ENCODE measurements at regions not wholly inside any gene's neighbourhood (a gene's known extent, or its start where the extent isn't known, plus 50 kb on each side); places are given as distances from the start of the nearest gene placed in this dataset.
"Not testable (repeated sequence)": the region's sequence is repeated elsewhere in the genome, so short reads cannot be mapped to it uniquely, and the experiment has no call there.

DNA sequence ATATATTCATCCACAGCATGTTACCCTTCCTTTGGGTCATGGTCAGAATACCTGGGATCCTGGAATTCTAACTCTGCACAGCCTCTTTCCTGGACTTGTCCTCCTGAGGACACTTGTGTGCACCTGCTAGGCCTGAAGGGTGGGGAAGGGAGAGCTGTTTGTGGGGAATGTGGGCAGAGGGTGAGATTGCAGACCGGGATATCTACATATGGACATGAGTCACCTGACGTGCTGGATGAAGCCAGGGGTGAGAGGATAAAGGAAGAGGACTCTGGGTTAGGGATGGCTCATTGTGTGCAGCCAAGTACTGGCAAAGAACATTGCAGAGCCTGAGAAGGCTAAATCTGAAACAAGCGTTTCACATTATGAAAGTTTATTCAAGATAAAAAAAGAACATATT lies 241.4 kb upstream of the RPS23 start:
- DNase-seq = no peak
- Histone ChIP-seq H3K27me3 (no peaks in the 10 kb centered on the region), H3K36me3 (no peaks in the 10 kb centered on the region), H3K4me3 (no peak overlapping the region), H3K9me3 (replicated peaks) (no peaks in the 10 kb centered on the region; the same call in 1 of the 2 replicates), H3K4me1 (peaks cover 4% of the 10 kb centered on the region; the same call in 1 of the 2 replicates), H3K27ac (no peak overlapping the region)

GRCh38 chr5:82517544-82518075 lies 239.5 kb upstream of the RPS23 start:
- no peaks in the 10 kb centered on the region for H3K9me3 ChIP-seq (replicated peaks)
- H3K27me3 ChIP-seq = no peaks in the 10 kb centered on the region
- no peak overlapping the region for H3K27ac ChIP-seq
- H3K36me3 ChIP-seq = no peaks in the 10 kb centered on the region
- no peak overlapping the region for H3K4me3 ChIP-seq
- no peak for DNase-seq
- peaks cover 3% of the 10 kb centered on the region; the same call in 1 of the 2 replicates for H3K4me1 ChIP-seq

DNA sequence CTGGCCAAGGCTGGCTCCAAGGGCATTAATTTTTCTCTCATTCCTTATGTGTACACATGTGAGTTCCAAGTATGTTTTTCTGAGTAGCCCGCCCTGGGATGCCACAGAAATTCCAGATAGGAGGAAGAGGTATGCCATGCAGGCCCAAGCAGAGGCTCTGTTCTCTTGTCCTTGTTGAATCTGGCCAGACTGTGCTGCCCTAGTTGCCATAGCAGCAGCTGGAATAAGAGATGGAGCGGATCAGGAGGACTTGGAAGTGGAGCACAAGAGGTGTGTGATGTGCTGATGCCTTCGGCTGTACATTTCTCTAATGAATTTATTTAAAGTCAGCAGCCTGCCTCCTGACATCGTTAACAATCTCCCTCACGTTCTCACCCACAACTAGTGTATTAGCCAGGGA lies 235.6 kb upstream of the RPS23 start:
- H3K36me3 ChIP-seq = no peaks in the 10 kb centered on the region
- H3K4me3 ChIP-seq = no peak overlapping the region
- H3K9me3 ChIP-seq (replicated peaks) = no peaks in the 10 kb centered on the region
- no peak for DNase-seq
- no peaks in the 10 kb centered on the region for H3K27me3 ChIP-seq
- no peak overlapping the region for H3K27ac ChIP-seq
- H3K4me1 ChIP-seq = no peaks in the 10 kb centered on the region

- no peak for DNase-seq
- Histone ChIP-seq H3K4me1 (no peaks in the 10 kb centered on the region), H3K36me3 (no peaks in the 10 kb centered on the region), H3K4me3 (no peak overlapping the region), H3K27ac (no peak overlapping the region), H3K9me3 (replicated peaks) (no peaks in the 10 kb centered on the region), H3K27me3 (no peaks in the 10 kb centered on the region)
Observed at GRCh38 chr5:82512025-82512424, 233.9 kb upstream of the RPS23 start.

DNA sequence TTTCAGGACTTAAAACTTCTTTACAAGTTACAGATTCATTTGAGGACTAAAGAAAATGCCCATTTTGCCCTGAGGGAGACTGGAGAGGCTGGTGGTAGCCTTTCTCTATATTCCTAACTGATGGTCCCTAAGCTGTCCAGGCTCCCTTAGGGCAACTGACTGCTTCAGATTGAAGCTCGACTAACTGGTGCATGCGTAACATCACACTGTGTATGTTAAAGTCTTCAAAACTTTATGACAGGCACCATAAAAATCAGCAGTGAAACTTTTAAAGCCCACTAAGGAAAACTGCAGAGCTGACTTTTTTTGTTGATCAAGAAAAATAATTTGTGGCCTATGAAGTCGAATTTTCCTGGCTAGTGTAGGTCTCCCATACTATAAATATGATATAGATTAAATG lies 233.0 kb upstream of the RPS23 start:
- no peak overlapping the region for H3K4me3 ChIP-seq
- no peak for DNase-seq
- H3K36me3 ChIP-seq = no peaks in the 10 kb centered on the region
- no peak overlapping the region for H3K27ac ChIP-seq
- H3K4me1 ChIP-seq = no peaks in the 10 kb centered on the region
- H3K9me3 ChIP-seq (replicated peaks) = no peaks in the 10 kb centered on the region
- no peaks in the 10 kb centered on the region for H3K27me3 ChIP-seq

DNA sequence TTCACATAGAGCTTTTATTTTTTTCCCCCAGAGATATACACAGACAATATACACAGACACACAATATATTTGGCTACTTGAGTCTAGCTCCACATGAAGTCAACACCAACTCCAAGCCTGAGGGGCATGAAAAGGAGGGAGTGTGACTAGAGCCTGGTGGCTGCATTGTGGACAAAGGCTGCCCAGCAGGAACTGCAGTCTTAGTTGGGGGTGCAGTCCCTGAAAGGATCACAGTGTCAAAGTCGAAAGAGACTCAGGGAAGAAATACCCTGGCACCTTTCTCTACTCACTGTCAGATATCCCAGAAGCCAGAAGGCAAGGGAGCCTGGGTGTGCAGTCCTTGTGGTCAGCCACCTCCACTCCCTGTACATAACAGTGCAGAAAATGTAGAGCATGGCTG lies 231.6 kb upstream of the RPS23 start:
- no peak overlapping the region for H3K4me3 ChIP-seq
- no peaks in the 10 kb centered on the region for H3K36me3 ChIP-seq
- H3K27ac ChIP-seq = no peak overlapping the region
- no peaks in the 10 kb centered on the region for H3K9me3 ChIP-seq (replicated peaks)
- no peak for DNase-seq
- no peaks in the 10 kb centered on the region for H3K4me1 ChIP-seq
- H3K27me3 ChIP-seq = no peaks in the 10 kb centered on the region

DNA sequence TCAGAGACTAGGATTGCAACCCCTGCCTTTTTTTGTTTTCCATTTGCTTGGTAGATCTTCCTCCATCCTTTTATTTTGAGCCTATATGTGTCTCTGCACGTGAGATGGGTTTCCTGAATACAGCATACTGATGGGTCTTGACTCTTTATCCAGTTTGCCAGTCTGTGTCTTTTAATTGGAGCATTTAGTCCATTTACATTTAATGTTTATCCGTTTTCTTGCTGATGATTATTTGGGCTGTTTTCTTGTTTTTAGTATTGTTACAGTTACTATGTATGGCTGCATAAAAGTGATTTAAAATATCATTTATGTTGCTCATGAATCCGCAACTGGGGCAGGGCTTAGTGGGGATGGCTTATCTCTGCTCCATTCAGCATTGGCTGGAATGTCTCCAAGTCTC lies 228.2 kb upstream of the RPS23 start:
- not testable (repeated sequence) for H3K36me3 ChIP-seq; H3K27ac ChIP-seq; H3K9me3 ChIP-seq (replicated peaks); DNase-seq; H3K4me3 ChIP-seq; H3K27me3 ChIP-seq; H3K4me1 ChIP-seq

- no peaks in the 10 kb centered on the region for H3K9me3 ChIP-seq (replicated peaks)
- no peak for DNase-seq
- H3K27ac ChIP-seq = no peak overlapping the region
- H3K36me3 ChIP-seq = no peaks in the 10 kb centered on the region
- no peak overlapping the region for H3K4me3 ChIP-seq
- H3K4me1 ChIP-seq = no peaks in the 10 kb centered on the region
- no peaks in the 10 kb centered on the region for H3K27me3 ChIP-seq
Observed at GRCh38 chr5:82499725-82500244, 221.6 kb upstream of the RPS23 start.

DNA sequence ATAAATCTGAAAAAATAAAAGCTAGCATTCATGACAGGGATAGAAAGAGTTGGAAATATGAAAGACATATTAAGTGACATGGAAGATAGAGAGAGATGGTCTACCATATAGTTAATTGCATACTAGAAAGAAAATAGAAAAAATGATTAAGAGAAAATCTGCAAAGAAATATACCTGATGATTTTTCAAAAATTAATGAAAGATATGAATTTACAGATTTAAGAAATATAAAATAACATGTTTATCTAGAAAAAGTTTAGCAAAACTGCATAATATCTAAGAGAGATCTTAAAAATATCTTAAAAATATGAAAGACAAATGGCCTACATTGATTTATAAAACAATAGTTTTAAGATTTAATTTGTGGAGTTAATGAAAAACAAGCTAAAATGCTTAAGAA lies 219.1 kb upstream of the RPS23 start:
- Histone ChIP-seq H3K9me3 (replicated peaks) (no peaks in the 10 kb centered on the region), H3K4me3 (no peak overlapping the region), H3K27ac (no peak overlapping the region), H3K4me1 (no peaks in the 10 kb centered on the region), H3K27me3 (no peaks in the 10 kb centered on the region), H3K36me3 (no peaks in the 10 kb centered on the region)
- no peak for DNase-seq

DNA sequence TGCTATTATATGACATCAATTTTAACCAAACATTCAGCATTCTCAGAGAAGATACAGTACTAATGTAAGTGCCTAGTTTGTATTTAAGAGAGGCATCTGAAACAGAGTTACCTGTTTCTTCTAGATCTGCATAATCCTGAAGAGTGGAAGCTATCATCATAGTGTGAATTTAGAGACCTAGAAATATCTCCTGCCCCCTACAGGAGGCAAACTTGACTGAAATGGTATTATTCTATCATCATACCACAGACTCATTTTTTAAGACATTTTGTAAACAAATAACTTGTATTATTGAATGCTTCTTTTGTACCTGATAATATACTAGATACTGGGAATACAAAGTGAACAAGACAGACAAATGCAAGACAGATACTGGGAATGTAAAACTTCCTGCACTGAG lies 216.8 kb upstream of the RPS23 start:
- no peak for DNase-seq
- H3K9me3 ChIP-seq (replicated peaks) = no peaks in the 10 kb centered on the region
- no peaks in the 10 kb centered on the region for H3K36me3 ChIP-seq
- H3K4me3 ChIP-seq = no peak overlapping the region
- no peaks in the 10 kb centered on the region for H3K4me1 ChIP-seq
- no peak overlapping the region for H3K27ac ChIP-seq
- H3K27me3 ChIP-seq = no peaks in the 10 kb centered on the region

GRCh38 chr5:82493221-82493620 lies 215.1 kb upstream of the RPS23 start:
- Histone ChIP-seq H3K4me1 (no peaks in the 10 kb centered on the region), H3K27ac (no peak overlapping the region), H3K27me3 (no peaks in the 10 kb centered on the region), H3K36me3 (no peaks in the 10 kb centered on the region), H3K9me3 (replicated peaks) (no peaks in the 10 kb centered on the region), H3K4me3 (no peak overlapping the region)
- no peak for DNase-seq

- DNase-seq = no peak
- Histone ChIP-seq H3K27me3 (no peaks in the 10 kb centered on the region), H3K27ac (no peak overlapping the region)
Observed at GRCh38 chr5:82491397-82491796, 213.2 kb upstream of the RPS23 start.

GRCh38 chr5:82489683-82490082 lies 211.5 kb upstream of the RPS23 start:
- no peak overlapping the region for H3K27ac ChIP-seq
- no peaks in the 10 kb centered on the region for H3K36me3 ChIP-seq

More at GRCh38 chr5:82491397-82491796, 213.2 kb upstream of the RPS23 start:
- no peak overlapping the region for H3K4me3 ChIP-seq
- no peaks in the 10 kb centered on the region for H3K9me3 ChIP-seq (replicated peaks)
- H3K4me1 ChIP-seq = no peaks in the 10 kb centered on the region
- H3K36me3 ChIP-seq = no peaks in the 10 kb centered on the region

DNA sequence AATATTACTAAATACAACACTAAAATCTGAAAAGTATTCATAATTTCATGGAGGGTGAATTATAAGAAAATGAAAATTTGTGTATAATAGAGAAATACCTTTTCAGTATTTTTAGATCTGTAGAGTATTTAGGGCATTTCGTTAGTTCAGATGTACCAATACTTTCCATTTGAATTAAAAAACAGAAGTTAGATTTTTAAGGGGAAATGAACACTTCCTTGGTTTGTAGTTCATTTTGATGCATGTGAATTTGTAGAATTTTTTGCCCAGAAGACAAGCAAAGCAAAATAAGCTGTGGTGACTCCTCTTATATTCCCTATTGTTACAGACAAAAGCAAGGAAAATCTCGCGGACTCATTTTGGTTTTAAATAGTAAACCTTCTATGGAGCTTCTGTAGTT lies 209.0 kb upstream of the RPS23 start:
- Histone ChIP-seq H3K4me3 (no peak overlapping the region), H3K9me3 (replicated peaks) (no peaks in the 10 kb centered on the region)

More at GRCh38 chr5:82489683-82490082, 211.5 kb upstream of the RPS23 start:
- H3K27me3 ChIP-seq = no peaks in the 10 kb centered on the region
- no peaks in the 10 kb centered on the region for H3K9me3 ChIP-seq (replicated peaks)
- H3K4me1 ChIP-seq = no peaks in the 10 kb centered on the region
- no peak for DNase-seq
- no peak overlapping the region for H3K4me3 ChIP-seq

GRCh38 chr5:82480331-82480730 lies 202.2 kb upstream of the RPS23 start:
- Histone ChIP-seq H3K4me3 (no peak overlapping the region), H3K27ac (no peak overlapping the region), H3K9me3 (replicated peaks) (no peaks in the 10 kb centered on the region), H3K27me3 (no peaks in the 10 kb centered on the region), H3K36me3 (no peaks in the 10 kb centered on the region), H3K4me1 (no peaks in the 10 kb centered on the region)
- no peak for DNase-seq

More for the DNA sequence above, 209.0 kb upstream of the RPS23 start:
- no peaks in the 10 kb centered on the region for H3K27me3 ChIP-seq
- no peak for DNase-seq
- no peak overlapping the region for H3K27ac ChIP-seq
- no peaks in the 10 kb centered on the region for H3K4me1 ChIP-seq
- no peaks in the 10 kb centered on the region for H3K36me3 ChIP-seq

GRCh38 chr5:82476155-82476554 lies 198.0 kb upstream of the RPS23 start:
- H3K4me3 ChIP-seq = no peak overlapping the region
- H3K9me3 ChIP-seq (replicated peaks) = no peaks in the 10 kb centered on the region; the same call in 1 of the 2 replicates
- H3K36me3 ChIP-seq = no peaks in the 10 kb centered on the region
- H3K27ac ChIP-seq = no peak overlapping the region
- DNase-seq = no peak
- no peaks in the 10 kb centered on the region for H3K27me3 ChIP-seq
- H3K4me1 ChIP-seq = no peaks in the 10 kb centered on the region

Data from SJCRH30 (cell line).